ENCODE measurements at regions not wholly inside any gene's neighbourhood (a gene's known extent, or its start where the extent isn't known, plus 50 kb on each side); places are given as distances from the start of the nearest gene placed in this dataset.

GRCh38 chr4:127211650-127212560 lies 420.9 kb upstream of the INTU start:
- no peak for DNase-seq

GRCh38 chr4:127212701-127213100 lies 420.1 kb upstream of the INTU start:
- no peak for DNase-seq

- DNase-seq = no peak
Measured at GRCh38 chr4:127214016-127214415, 418.7 kb upstream of the INTU start.

- DNase-seq = no peak
Measured at GRCh38 chr4:127214931-127215330, 417.8 kb upstream of the INTU start.

- no peak for DNase-seq
Measured at GRCh38 chr4:127217586-127218229, 415.0 kb upstream of the INTU start.

- DNase-seq = no peak
Measured at GRCh38 chr4:127219232-127219631, 413.5 kb upstream of the INTU start.

- DNase-seq = no peak
Measured at GRCh38 chr4:127224556-127224955, 408.2 kb upstream of the INTU start.

GRCh38 chr4:127229855-127230608 lies 402.7 kb upstream of the INTU start:
- no peak for DNase-seq

GRCh38 chr4:127236889-127237288 lies 395.9 kb upstream of the INTU start:
- no peak for DNase-seq

- DNase-seq = no peak
Measured at GRCh38 chr4:127237581-127237980, 395.2 kb upstream of the INTU start.

- no peak for DNase-seq
Measured at GRCh38 chr4:127238956-127239475, 393.7 kb upstream of the INTU start.

GRCh38 chr4:127239902-127240763 lies 392.6 kb upstream of the INTU start:
- no peak for DNase-seq

GRCh38 chr4:127240764-127241105 lies 392.0 kb upstream of the INTU start:
- DNase-seq = no peak

GRCh38 chr4:127244515-127244914 lies 388.2 kb upstream of the INTU start:
- DNase-seq = no peak

- no peak for DNase-seq
Measured at GRCh38 chr4:127246963-127247952, 385.5 kb upstream of the INTU start.

- no peak for DNase-seq
Measured at GRCh38 chr4:127249066-127249766, 383.5 kb upstream of the INTU start.

GRCh38 chr4:127249767-127250108 lies 383.0 kb upstream of the INTU start:
- no peak for DNase-seq

GRCh38 chr4:127250577-127250976 lies 382.2 kb upstream of the INTU start:
- no peak for DNase-seq

GRCh38 chr4:127251423-127251822 lies 381.3 kb upstream of the INTU start:
- no peak for DNase-seq

- no peak for DNase-seq
Measured at GRCh38 chr4:127256500-127256899, 376.3 kb upstream of the INTU start.

GRCh38 chr4:127261476-127261875 lies 371.3 kb upstream of the INTU start:
- no peak for DNase-seq
